SK-N-SH (cell line): ENCODE measurements at regions not wholly inside any gene's neighbourhood (a gene's known extent, or its start where the extent isn't known, plus 50 kb on each side); places are given as distances from the start of the nearest gene placed in this dataset.
"Not testable (repeated sequence)": the region's sequence is repeated elsewhere in the genome, so short reads cannot be mapped to it uniquely, and the experiment has no call there.

Source experiments
- CTCF ChIP-seq: fragments of 200-600 bp; sonication (generic); IDR thresholded peaks from 2 replicates; pipeline ENCODE4 v1.6.1; 2017; ENCODE audit warnings: antibody characterized with exemption, mild to moderate bottlenecking, moderate library complexity
- MXI1 ChIP-seq: IDR thresholded peaks from 2 replicates; pipeline ENCODE4 v1.6.1; 2012; ENCODE audit warnings: mild to moderate bottlenecking, low read depth, low read length, improper control_type of control experiment
- NFIC ChIP-seq: IDR thresholded peaks from 2 replicates; pipeline ENCODE4 v1.4.0; 2012; ENCODE audit warnings: borderline replicate concordance
- NRF1 ChIP-seq: IDR thresholded peaks from 2 replicates; pipeline ENCODE4 v1.6.1; 2012; ENCODE audit warnings: low read depth, mild to moderate bottlenecking, low read length
- POLR2AphosphoS5 ChIP-seq: IDR thresholded peaks from 2 replicates; pipeline ENCODE4 v1.6.1; 2012; ENCODE audit warnings: low read depth, low read length
- RAD21 ChIP-seq: IDR thresholded peaks from 2 replicates; pipeline ENCODE4 v1.6.1; 2012; ENCODE audit warnings: mild to moderate bottlenecking, low read length
- RFX5 ChIP-seq: IDR thresholded peaks from 2 replicates; pipeline ENCODE4 v1.6.1; 2012; ENCODE audit warnings: mild to moderate bottlenecking, improper control_type of control experiment, low read length
- TAF1 ChIP-seq: IDR thresholded peaks from 2 replicates; pipeline ENCODE4 v1.6.1; 2012; ENCODE audit warnings: low read depth, mild to moderate bottlenecking, low read length, moderate library complexity, borderline replicate concordance
- USF2 ChIP-seq: fragments of 150-350 bp; IDR thresholded peaks from 2 replicates; pipeline ENCODE4 v1.6.1; 2017; ENCODE audit warnings: antibody characterized with exemption, low read length, low read depth, borderline replicate concordance

- TF ChIP-seq MXI1, USF2, CTCF, RFX5, POLR2AphosphoS5, NFIC, RAD21, TAF1, NRF1: not testable (repeated sequence)
These were observed 1599.9 kb downstream of the RPIA start for GRCh38 chr2:90291168-90291883.
